Activated naive CD4-positive, alpha-beta T cell treated with anti-CD3 and anti-CD28 coated beads, Interleukin-2, amount 50 U/mL, for 72 hours (primary cell): ENCODE measurements at regions not wholly inside any gene's neighbourhood (a gene's known extent, or its start where the extent isn't known, plus 50 kb on each side); places are given as distances from the start of the nearest gene placed in this dataset.

Experiments
- ATAC-seq, 2 donors: fragments of 150-1000 bp; cut with Tn5 transposase; 2 replicates each; pipeline ENCODE4 v1.10.0; 2021; ENCODE audit warnings: mild to moderate bottlenecking in 2 of 2, moderate library complexity in 2 of 2
- DNase-seq, 2 donors: peaks; one replicate each; pipeline ENCODE4 v3.0.0; 2021 to 2022; ENCODE audit warnings: low spot score in 2 of 2
- H3K27ac Mint-ChIP-seq, 2 donors: one replicate each; pipeline ENCODE4 v1.8.0; 2022; ENCODE audit warnings: mild to moderate bottlenecking in 2 of 2, mixed read lengths in 2 of 2
- H3K36me3 Mint-ChIP-seq, 2 donors: one replicate each; pipeline ENCODE4 v1.8.0; 2022; ENCODE audit warnings: mixed read lengths in 2 of 2
- H3K9me3 Mint-ChIP-seq, 2 donors: one replicate each; pipeline ENCODE4 v1.8.0; 2022; ENCODE audit warnings: mixed read lengths in 2 of 2

GRCh38 chr12:17235996-17236395, 630.0 kb upstream of the LMO3 start:
- H3K27ac Mint-ChIP-seq: no peak overlapping the region
- ATAC-seq (no peak), DNase-seq (no peak)
- H3K9me3 Mint-ChIP-seq: peaks cover 18 to 21% of the 10 kb centered on the region in 2 donors
- no peaks in the 10 kb centered on the region for H3K36me3 Mint-ChIP-seq

GRCh38 chr12:17215759-17216570, 610.0 kb upstream of the LMO3 start:
- DNase-seq (no peak), ATAC-seq (no peak)
- Mint-ChIP-seq H3K9me3 (peaks cover 0 to 8% of the 10 kb centered on the region in 2 donors), H3K36me3 (no peaks in the 10 kb centered on the region), H3K27ac (peak overlapping the region in 1 of 2 donors; percentile 22)

- no peak for DNase-seq
- no peak for ATAC-seq
- H3K9me3 Mint-ChIP-seq: peaks cover 0 to 11% of the 10 kb centered on the region in 2 donors
- no peaks in the 10 kb centered on the region for H3K36me3 Mint-ChIP-seq
- no peak overlapping the region for H3K27ac Mint-ChIP-seq
Observed at GRCh38 chr12:17214929-17215328, 609.0 kb upstream of the LMO3 start.

GRCh38 chr12:17206553-17206952, 600.6 kb upstream of the LMO3 start:
- no peak for DNase-seq
- no peaks in the 10 kb centered on the region for H3K36me3 Mint-ChIP-seq
- peaks cover 9 to 11% of the 10 kb centered on the region in 2 donors for H3K9me3 Mint-ChIP-seq
- no peak for ATAC-seq
- H3K27ac Mint-ChIP-seq: no peak overlapping the region

GRCh38 chr12:17204289-17205054, 598.5 kb upstream of the LMO3 start:
- no peak for ATAC-seq
- Mint-ChIP-seq H3K9me3 (peaks cover 9 to 13% of the 10 kb centered on the region in 2 donors), H3K27ac (no peak overlapping the region), H3K36me3 (no peaks in the 10 kb centered on the region)
- no peak for DNase-seq

GRCh38 chr12:17203497-17203896, 597.5 kb upstream of the LMO3 start:
- Mint-ChIP-seq H3K27ac (no peak overlapping the region), H3K9me3 (peaks cover 9 to 13% of the 10 kb centered on the region in 2 donors), H3K36me3 (no peaks in the 10 kb centered on the region)
- ATAC-seq (no peak), DNase-seq (no peak)

- Mint-ChIP-seq H3K27ac (no peak overlapping the region), H3K36me3 (no peaks in the 10 kb centered on the region), H3K9me3 (peaks cover 5 to 14% of the 10 kb centered on the region in 2 donors)
Observed at GRCh38 chr12:17197971-17198370, 592.0 kb upstream of the LMO3 start.

GRCh38 chr12:17192721-17193120, 586.8 kb upstream of the LMO3 start:
- Mint-ChIP-seq H3K27ac (no peak overlapping the region), H3K9me3 (peaks cover 7 to 17% of the 10 kb centered on the region in 2 donors), H3K36me3 (no peaks in the 10 kb centered on the region)
- DNase-seq: no peak
- no peak for ATAC-seq

More at GRCh38 chr12:17197971-17198370, 592.0 kb upstream of the LMO3 start:
- no peak for ATAC-seq
- DNase-seq: no peak

GRCh38 chr12:17169726-17170471, 563.9 kb upstream of the LMO3 start:
- ATAC-seq: no peak
- no peak for DNase-seq
- H3K36me3 Mint-ChIP-seq: no peaks in the 10 kb centered on the region
- H3K27ac Mint-ChIP-seq: no peak overlapping the region
- peaks cover 15 to 24% of the 10 kb centered on the region in 2 donors for H3K9me3 Mint-ChIP-seq

- Mint-ChIP-seq H3K27ac (no peak overlapping the region), H3K9me3 (peaks cover 9 to 12% of the 10 kb centered on the region in 2 donors), H3K36me3 (no peaks in the 10 kb centered on the region)
- DNase-seq (no peak), ATAC-seq (no peak)
Observed at GRCh38 chr12:17159506-17160300, 553.7 kb upstream of the LMO3 start.

GRCh38 chr12:17158201-17158600, 552.2 kb upstream of the LMO3 start:
- DNase-seq (no peak), ATAC-seq (no peak)
- peaks cover 20 to 24% of the 10 kb centered on the region in 2 donors for H3K9me3 Mint-ChIP-seq
- H3K27ac Mint-ChIP-seq: no peak overlapping the region
- peaks cover 0 to 3% of the 10 kb centered on the region in 2 donors for H3K36me3 Mint-ChIP-seq

GRCh38 chr12:17151917-17152316, 546.0 kb upstream of the LMO3 start:
- H3K27ac Mint-ChIP-seq: no peak overlapping the region
- H3K9me3 Mint-ChIP-seq: peaks cover 33 to 35% of the 10 kb centered on the region in 2 donors
- peaks cover 0 to 14% of the 10 kb centered on the region in 2 donors for H3K36me3 Mint-ChIP-seq
- no peak for DNase-seq
- no peak for ATAC-seq

- H3K27ac Mint-ChIP-seq: no peak overlapping the region
- peaks cover 16 to 24% of the 10 kb centered on the region in 2 donors for H3K9me3 Mint-ChIP-seq
- H3K36me3 Mint-ChIP-seq: peaks cover 0 to 14% of the 10 kb centered on the region in 2 donors
- DNase-seq (no peak), ATAC-seq (no peak)
Observed at GRCh38 chr12:17148706-17149105, 542.7 kb upstream of the LMO3 start.

GRCh38 chr12:17142856-17143255, 536.9 kb upstream of the LMO3 start:
- DNase-seq: no peak
- ATAC-seq: no peak
- Mint-ChIP-seq H3K27ac (no peak overlapping the region), H3K36me3 (peaks cover 0 to under 1% of the 10 kb centered on the region in 2 donors), H3K9me3 (peaks cover 10 to 20% of the 10 kb centered on the region in 2 donors)

- Mint-ChIP-seq H3K27ac (no peak overlapping the region), H3K36me3 (no peaks in the 10 kb centered on the region), H3K9me3 (peaks cover 9 to 14% of the 10 kb centered on the region in 2 donors)
- no peak for DNase-seq
- no peak for ATAC-seq
Observed at GRCh38 chr12:17139931-17140330, 534.0 kb upstream of the LMO3 start.

- no peak for ATAC-seq
- H3K36me3 Mint-ChIP-seq: no peaks in the 10 kb centered on the region
- H3K9me3 Mint-ChIP-seq: peaks cover 10 to 18% of the 10 kb centered on the region in 2 donors
- DNase-seq: no peak
- H3K27ac Mint-ChIP-seq: no peak overlapping the region
Observed at GRCh38 chr12:17137396-17137795, 531.4 kb upstream of the LMO3 start.
